IPS-18c (cell line): ENCODE measurements at regions not wholly inside any gene's neighbourhood (a gene's known extent, or its start where the extent isn't known, plus 50 kb on each side); places are given as distances from the start of the nearest gene placed in this dataset.

Experiments
- H3K4me3 ChIP-seq: 2 replicates; pipeline ENCODE4 v1.7.0; 2013; ENCODE audit warnings: low read depth, mild to moderate bottlenecking, low read length, moderate library complexity; ENCODE audit not compliant: insufficient read depth
- H3K9me3 ChIP-seq: one replicate; pipeline ENCODE4 v1.6.1; 2013; ENCODE audit warnings: mild to moderate bottlenecking, low read length, moderate library complexity; ENCODE audit not compliant: control insufficient read depth, insufficient read depth

GRCh38 chr4:126686491-126686890 is 946.3 kb upstream of the INTU start:
- Histone ChIP-seq H3K4me3 (no peak overlapping the region), H3K9me3 (no peaks in the 10 kb centered on the region)

GRCh38 chr4:126687655-126688358 is 945.0 kb upstream of the INTU start:
- Histone ChIP-seq H3K9me3 (no peaks in the 10 kb centered on the region), H3K4me3 (no peak overlapping the region)

- H3K4me3 ChIP-seq: no peak overlapping the region
Measured at GRCh38 chr4:126691797-126692196, 941.0 kb upstream of the INTU start.

GRCh38 chr4:126697748-126698147 is 935.0 kb upstream of the INTU start:
- Histone ChIP-seq H3K9me3 (no peaks in the 10 kb centered on the region), H3K4me3 (no peak overlapping the region)

More at GRCh38 chr4:126691797-126692196, 941.0 kb upstream of the INTU start:
- no peaks in the 10 kb centered on the region for H3K9me3 ChIP-seq

- H3K4me3 ChIP-seq: no peak overlapping the region
Measured at GRCh38 chr4:126698224-126698623, 934.5 kb upstream of the INTU start.

GRCh38 chr4:126701756-126702155 is 931.0 kb upstream of the INTU start:
- Histone ChIP-seq H3K4me3 (no peak overlapping the region), H3K9me3 (no peaks in the 10 kb centered on the region)

More at GRCh38 chr4:126698224-126698623, 934.5 kb upstream of the INTU start:
- no peaks in the 10 kb centered on the region for H3K9me3 ChIP-seq

GRCh38 chr4:126702747-126703146 is 930.0 kb upstream of the INTU start:
- Histone ChIP-seq H3K4me3 (no peak overlapping the region), H3K9me3 (no peaks in the 10 kb centered on the region)

- Histone ChIP-seq H3K4me3 (no peak overlapping the region), H3K9me3 (no peaks in the 10 kb centered on the region)
Measured at GRCh38 chr4:126705266-126705665, 927.5 kb upstream of the INTU start.

GRCh38 chr4:126708716-126709115 is 924.0 kb upstream of the INTU start:
- no peaks in the 10 kb centered on the region for H3K9me3 ChIP-seq
- no peak overlapping the region for H3K4me3 ChIP-seq

GRCh38 chr4:126710935-126711334 is 921.8 kb upstream of the INTU start:
- H3K9me3 ChIP-seq: no peaks in the 10 kb centered on the region
- H3K4me3 ChIP-seq: no peak overlapping the region

- Histone ChIP-seq H3K9me3 (no peaks in the 10 kb centered on the region), H3K4me3 (no peak overlapping the region)
Measured at GRCh38 chr4:126715067-126715466, 917.7 kb upstream of the INTU start.

GRCh38 chr4:126715681-126716080 is 917.1 kb upstream of the INTU start:
- Histone ChIP-seq H3K9me3 (no peaks in the 10 kb centered on the region), H3K4me3 (no peak overlapping the region)

- Histone ChIP-seq H3K4me3 (no peak overlapping the region), H3K9me3 (no peaks in the 10 kb centered on the region)
Measured at GRCh38 chr4:126718136-126718535, 914.6 kb upstream of the INTU start.

GRCh38 chr4:126719852-126720251 is 912.9 kb upstream of the INTU start:
- H3K4me3 ChIP-seq: no peak overlapping the region
- no peaks in the 10 kb centered on the region for H3K9me3 ChIP-seq

- Histone ChIP-seq H3K4me3 (no peak overlapping the region), H3K9me3 (no peaks in the 10 kb centered on the region)
Measured at GRCh38 chr4:126725906-126726305, 906.9 kb upstream of the INTU start.

- Histone ChIP-seq H3K9me3 (no peaks in the 10 kb centered on the region), H3K4me3 (no peak overlapping the region)
Measured at GRCh38 chr4:126727461-126727860, 905.3 kb upstream of the INTU start.

GRCh38 chr4:126731062-126731461 is 901.7 kb upstream of the INTU start:
- no peak overlapping the region for H3K4me3 ChIP-seq
- no peaks in the 10 kb centered on the region for H3K9me3 ChIP-seq

- Histone ChIP-seq H3K4me3 (no peak overlapping the region), H3K9me3 (no peaks in the 10 kb centered on the region)
Measured at GRCh38 chr4:126733301-126733700, 899.5 kb upstream of the INTU start.

GRCh38 chr4:126734465-126734864 is 898.3 kb upstream of the INTU start:
- no peaks in the 10 kb centered on the region for H3K9me3 ChIP-seq
- H3K4me3 ChIP-seq: no peak overlapping the region
